ENCODE measurements at regions not wholly inside any gene's neighbourhood (a gene's known extent, or its start where the extent isn't known, plus 50 kb on each side); places are given as distances from the start of the nearest gene placed in this dataset.

DNA sequence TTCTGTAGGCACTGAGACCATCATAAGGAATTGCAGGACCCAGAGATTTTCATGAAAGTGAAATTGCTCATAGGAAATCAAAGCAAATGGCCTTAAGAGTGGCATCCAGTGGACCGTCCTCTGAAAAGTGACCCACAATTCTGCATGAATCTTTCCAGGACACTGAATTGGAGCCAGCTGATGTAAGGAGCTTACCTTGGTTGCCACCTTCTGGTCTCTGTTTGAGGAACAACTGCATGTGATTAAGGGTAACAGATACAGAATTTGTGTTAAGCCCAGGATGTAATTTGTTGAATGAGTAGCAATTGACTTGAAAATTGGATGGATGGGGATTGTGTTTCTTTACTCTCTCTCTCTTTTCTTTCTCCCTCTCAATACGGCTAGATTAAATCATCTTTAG is 49.9 kb upstream of the GAS1 start:
- Histone ChIP-seq H3K27me3 (ENCODE audit: low read depth, low read length) (no peaks in the 10 kb centered on the region), H3K4me2 (ENCODE audit: low read length) (no peak overlapping the region), H3K9ac (ENCODE audit: low read length) (no peak overlapping the region), H3K9me3 (ENCODE audit: insufficient read depth, low read length) (no peaks in the 10 kb centered on the region), H3K4me1 (ENCODE audit: low read length) (no peaks in the 10 kb centered on the region), H4K20me1 (ENCODE audit: insufficient read depth, low read length) (no peaks in the 10 kb centered on the region), H3K27ac (ENCODE audit: low read length) (no peak overlapping the region), H3K36me3 (replicated peaks; ENCODE audit: low read depth, low read length) (no peaks in the 10 kb centered on the region), H3K79me2 (ENCODE audit: low read length) (no peaks in the 10 kb centered on the region), H2AFZ (ENCODE audit: low read depth, low read length) (no peak overlapping the region), H3K4me3 (ENCODE audit: low read length) (no peak overlapping the region)
- TF ChIP-seq EZH2phosphoT487 (IDR thresholded peaks at IDR 0.05; ENCODE audit: low read depth): no peak
- TF ChIP-seq, protein P1, sequence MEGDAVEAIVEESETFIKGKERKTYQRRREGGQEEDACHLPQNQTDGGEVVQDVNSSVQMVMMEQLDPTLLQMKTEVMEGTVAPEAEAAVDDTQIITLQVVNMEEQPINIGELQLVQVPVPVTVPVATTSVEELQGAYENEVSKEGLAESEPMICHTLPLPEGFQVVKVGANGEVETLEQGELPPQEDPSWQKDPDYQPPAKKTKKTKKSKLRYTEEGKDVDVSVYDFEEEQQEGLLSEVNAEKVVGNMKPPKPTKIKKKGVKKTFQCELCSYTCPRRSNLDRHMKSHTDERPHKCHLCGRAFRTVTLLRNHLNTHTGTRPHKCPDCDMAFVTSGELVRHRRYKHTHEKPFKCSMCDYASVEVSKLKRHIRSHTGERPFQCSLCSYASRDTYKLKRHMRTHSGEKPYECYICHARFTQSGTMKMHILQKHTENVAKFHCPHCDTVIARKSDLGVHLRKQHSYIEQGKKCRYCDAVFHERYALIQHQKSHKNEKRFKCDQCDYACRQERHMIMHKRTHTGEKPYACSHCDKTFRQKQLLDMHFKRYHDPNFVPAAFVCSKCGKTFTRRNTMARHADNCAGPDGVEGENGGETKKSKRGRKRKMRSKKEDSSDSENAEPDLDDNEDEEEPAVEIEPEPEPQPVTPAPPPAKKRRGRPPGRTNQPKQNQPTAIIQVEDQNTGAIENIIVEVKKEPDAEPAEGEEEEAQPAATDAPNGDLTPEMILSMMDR (IDR thresholded peaks at IDR 0.05; ENCODE audit: low read depth, low read length): no peak

DNA sequence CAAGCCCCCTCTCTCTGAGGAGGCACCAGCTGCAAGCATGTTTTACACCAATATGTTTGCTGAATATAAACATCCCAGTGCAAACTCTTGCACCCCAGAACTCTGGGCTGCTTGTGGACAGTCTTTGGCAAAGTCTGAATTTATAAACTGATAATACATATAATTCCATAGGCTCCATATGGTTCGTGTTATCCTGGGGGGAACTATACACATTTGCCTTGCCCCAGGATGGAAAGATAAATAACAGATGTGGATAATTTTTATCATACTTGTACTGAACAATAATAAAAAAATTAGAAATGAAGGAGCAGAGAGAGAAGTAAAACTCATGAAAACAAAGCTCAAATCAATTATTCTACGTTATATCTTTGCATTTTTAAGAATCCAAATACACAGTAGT is 50.6 kb upstream of the GAS1 start:
- H3K9me3 ChIP-seq (ENCODE audit: insufficient read depth, low read length): no peaks in the 10 kb centered on the region
- TF ChIP-seq, protein P1 (IDR thresholded peaks at IDR 0.05; ENCODE audit: low read depth, low read length): no peak
- no peak for TF ChIP-seq EZH2phosphoT487 (IDR thresholded peaks at IDR 0.05; ENCODE audit: low read depth)
- no peak overlapping the region for H3K9ac ChIP-seq (ENCODE audit: low read length)
- H3K36me3 ChIP-seq (replicated peaks; ENCODE audit: low read depth, low read length): no peaks in the 10 kb centered on the region
- no peaks in the 10 kb centered on the region for H4K20me1 ChIP-seq (ENCODE audit: insufficient read depth, low read length)
- no peak overlapping the region for H2AFZ ChIP-seq (ENCODE audit: low read depth, low read length)
- no peak overlapping the region for H3K4me2 ChIP-seq (ENCODE audit: low read length)
- no peak overlapping the region for H3K4me3 ChIP-seq (ENCODE audit: low read length)
- H3K4me1 ChIP-seq (ENCODE audit: low read length): no peaks in the 10 kb centered on the region
- no peak overlapping the region for H3K27ac ChIP-seq (ENCODE audit: low read length)
- no peaks in the 10 kb centered on the region for H3K79me2 ChIP-seq (ENCODE audit: low read length)
- H3K27me3 ChIP-seq (ENCODE audit: low read depth, low read length): no peaks in the 10 kb centered on the region

DNA sequence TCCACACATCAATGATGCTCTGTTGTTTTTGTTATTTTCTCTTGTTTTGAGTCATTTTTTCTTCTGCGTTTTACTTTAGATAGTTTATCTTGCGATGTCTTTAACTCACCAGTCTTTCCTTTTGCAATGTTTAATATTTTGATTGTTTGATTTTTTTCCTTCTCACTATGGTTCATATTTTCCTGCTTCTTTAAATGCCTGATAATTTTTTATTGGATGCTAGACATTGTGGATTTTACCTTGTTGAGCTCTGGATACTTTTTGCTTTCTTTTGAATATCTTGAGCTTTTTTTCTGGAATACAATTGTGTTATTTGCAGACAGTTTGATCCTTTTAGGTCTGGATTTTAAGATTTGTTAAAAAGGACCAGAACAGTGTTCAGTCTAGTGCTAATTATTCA is 55.2 kb upstream of the GAS1 start:
- Histone ChIP-seq H3K9ac (ENCODE audit: low read length) (no peak overlapping the region), H3K36me3 (replicated peaks; ENCODE audit: low read depth, low read length) (no peaks in the 10 kb centered on the region), H3K4me1 (ENCODE audit: low read length) (no peaks in the 10 kb centered on the region), H3K27ac (ENCODE audit: low read length) (no peak overlapping the region), H4K20me1 (ENCODE audit: insufficient read depth, low read length) (no peaks in the 10 kb centered on the region), H3K79me2 (ENCODE audit: low read length) (no peaks in the 10 kb centered on the region), H3K27me3 (ENCODE audit: low read depth, low read length) (no peaks in the 10 kb centered on the region), H3K4me3 (ENCODE audit: low read length) (no peak overlapping the region), H2AFZ (ENCODE audit: low read depth, low read length) (no peak overlapping the region), H3K9me3 (ENCODE audit: insufficient read depth, low read length) (no peaks in the 10 kb centered on the region), H3K4me2 (ENCODE audit: low read length) (no peak overlapping the region)
- TF ChIP-seq, protein P1 (IDR thresholded peaks at IDR 0.05; ENCODE audit: low read depth, low read length): no peak
- no peak for TF ChIP-seq EZH2phosphoT487 (IDR thresholded peaks at IDR 0.05; ENCODE audit: low read depth)

DNA sequence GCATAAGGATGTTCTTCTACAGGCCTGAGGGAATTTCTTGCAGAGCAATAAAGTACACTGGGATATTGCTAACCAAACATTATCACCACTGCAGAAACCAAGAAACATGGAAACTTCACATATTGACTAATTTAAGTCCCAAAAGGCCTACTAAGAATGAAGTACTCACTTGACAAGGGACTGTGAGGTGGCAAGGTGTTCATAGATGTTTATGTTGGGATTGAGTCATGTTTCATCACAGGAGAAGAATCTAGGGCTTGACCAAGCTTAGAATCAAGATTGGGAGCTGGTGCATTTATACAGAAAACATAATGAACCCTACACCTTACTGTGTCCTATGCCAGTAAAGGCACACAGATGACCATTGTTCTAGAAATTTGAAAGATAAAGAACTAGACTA is 56.7 kb upstream of the GAS1 start:
- no peaks in the 10 kb centered on the region for H3K4me1 ChIP-seq (ENCODE audit: low read length)
- H3K79me2 ChIP-seq (ENCODE audit: low read length): no peaks in the 10 kb centered on the region
- H3K4me3 ChIP-seq (ENCODE audit: low read length): no peak overlapping the region
- H3K9ac ChIP-seq (ENCODE audit: low read length): no peak overlapping the region
- H3K4me2 ChIP-seq (ENCODE audit: low read length): no peak overlapping the region
- TF ChIP-seq EZH2phosphoT487 (IDR thresholded peaks at IDR 0.05; ENCODE audit: low read depth): no peak
- TF ChIP-seq, protein P1 (IDR thresholded peaks at IDR 0.05; ENCODE audit: low read depth, low read length): no peak
- H2AFZ ChIP-seq (ENCODE audit: low read depth, low read length): no peak overlapping the region
- no peak overlapping the region for H3K27ac ChIP-seq (ENCODE audit: low read length)
- H3K27me3 ChIP-seq (ENCODE audit: low read depth, low read length): no peaks in the 10 kb centered on the region
- no peaks in the 10 kb centered on the region for H3K36me3 ChIP-seq (replicated peaks; ENCODE audit: low read depth, low read length)
- H3K9me3 ChIP-seq (ENCODE audit: insufficient read depth, low read length): no peaks in the 10 kb centered on the region
- no peaks in the 10 kb centered on the region for H4K20me1 ChIP-seq (ENCODE audit: insufficient read depth, low read length)
